Fibroblast of villous mesenchyme (primary cell): ENCODE measurements at regions not wholly inside any gene's neighbourhood (a gene's known extent, or its start where the extent isn't known, plus 50 kb on each side); places are given as distances from the start of the nearest gene placed in this dataset.

Source experiments
- DNase-seq: peaks from one replicate; pipeline ENCODE4 v3.0.0-alpha.2; 2010; ENCODE audit warnings: low read depth
- H3K4me3 ChIP-seq: 2 replicates; pipeline ENCODE4 v1.5.1; 2011; ENCODE audit warnings: low read depth, mild to moderate bottlenecking, low read length
- TF ChIP-seq, protein P1 (sequence below): IDR thresholded peaks from 2 replicates; pipeline ENCODE4 v1.5.1; 2012; ENCODE audit warnings: low read depth, mild to moderate bottlenecking, low read length; ENCODE audit not compliant: insufficient read depth

DNA sequence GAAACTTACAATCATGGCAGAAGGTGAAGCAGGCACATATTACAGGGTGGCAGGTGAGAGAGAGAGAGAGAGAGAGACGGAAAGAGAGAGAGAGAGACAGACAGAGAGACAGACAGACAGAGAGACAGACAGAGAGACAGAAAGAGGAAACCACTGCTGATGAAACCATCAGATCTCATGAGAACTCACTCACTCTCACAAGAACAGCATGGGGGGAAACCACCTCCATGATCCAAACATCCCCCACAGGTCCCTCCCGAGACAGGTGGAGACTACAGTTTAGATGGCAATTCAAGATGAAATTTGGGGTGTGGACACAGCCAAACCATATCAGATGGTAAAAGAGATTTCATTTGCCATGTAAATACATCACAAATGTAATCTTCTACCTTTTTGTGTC is 708.1 kb downstream of the MRPL39 start:
- no peak for DNase-seq
- no peak overlapping the region for H3K4me3 ChIP-seq
- TF ChIP-seq, protein P1, sequence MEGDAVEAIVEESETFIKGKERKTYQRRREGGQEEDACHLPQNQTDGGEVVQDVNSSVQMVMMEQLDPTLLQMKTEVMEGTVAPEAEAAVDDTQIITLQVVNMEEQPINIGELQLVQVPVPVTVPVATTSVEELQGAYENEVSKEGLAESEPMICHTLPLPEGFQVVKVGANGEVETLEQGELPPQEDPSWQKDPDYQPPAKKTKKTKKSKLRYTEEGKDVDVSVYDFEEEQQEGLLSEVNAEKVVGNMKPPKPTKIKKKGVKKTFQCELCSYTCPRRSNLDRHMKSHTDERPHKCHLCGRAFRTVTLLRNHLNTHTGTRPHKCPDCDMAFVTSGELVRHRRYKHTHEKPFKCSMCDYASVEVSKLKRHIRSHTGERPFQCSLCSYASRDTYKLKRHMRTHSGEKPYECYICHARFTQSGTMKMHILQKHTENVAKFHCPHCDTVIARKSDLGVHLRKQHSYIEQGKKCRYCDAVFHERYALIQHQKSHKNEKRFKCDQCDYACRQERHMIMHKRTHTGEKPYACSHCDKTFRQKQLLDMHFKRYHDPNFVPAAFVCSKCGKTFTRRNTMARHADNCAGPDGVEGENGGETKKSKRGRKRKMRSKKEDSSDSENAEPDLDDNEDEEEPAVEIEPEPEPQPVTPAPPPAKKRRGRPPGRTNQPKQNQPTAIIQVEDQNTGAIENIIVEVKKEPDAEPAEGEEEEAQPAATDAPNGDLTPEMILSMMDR, result no peak

DNA sequence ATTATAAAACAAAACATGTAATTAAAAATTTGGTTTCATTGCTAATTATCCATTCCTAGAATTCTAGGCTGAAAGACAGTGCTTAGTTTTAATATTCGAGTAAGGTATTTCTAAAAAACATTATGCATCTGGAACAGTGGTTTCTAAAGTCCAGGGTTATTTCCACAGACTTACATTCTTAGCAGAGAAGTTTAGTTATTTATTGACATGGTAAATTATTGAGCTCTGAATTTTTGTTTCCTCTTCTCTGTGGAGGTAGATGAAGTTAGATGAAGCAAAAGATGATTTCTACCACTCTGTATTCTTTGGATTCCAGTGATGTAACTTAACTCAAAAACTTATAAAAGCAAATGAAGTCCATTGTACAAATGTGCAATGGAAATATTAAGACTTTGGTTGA is 709.4 kb downstream of the MRPL39 start:
- H3K4me3 ChIP-seq, result no peak overlapping the region
- DNase-seq, result no peak
- TF ChIP-seq, protein P1, result no peak

DNA sequence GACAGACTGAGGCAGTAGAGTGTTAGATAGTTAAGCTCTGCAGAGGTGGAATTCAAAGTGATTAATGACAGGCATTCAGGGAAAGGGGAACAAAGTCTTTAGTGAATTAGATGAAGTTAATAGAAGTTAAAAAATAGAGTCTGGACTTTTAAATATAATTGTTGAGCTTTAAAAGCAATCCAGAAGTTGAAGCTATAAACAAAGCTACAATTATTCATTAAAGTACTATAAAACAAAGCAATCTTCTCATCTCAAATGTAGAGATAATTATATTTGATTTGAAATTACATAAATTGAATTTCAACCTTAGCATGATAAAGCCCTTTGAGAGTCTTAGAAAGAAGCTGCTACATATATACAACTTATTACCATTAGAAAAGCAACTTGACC is 710.6 kb downstream of the MRPL39 start:
- no peak for DNase-seq
- H3K4me3 ChIP-seq, result no peak overlapping the region
- TF ChIP-seq, protein P1, result no peak

DNA sequence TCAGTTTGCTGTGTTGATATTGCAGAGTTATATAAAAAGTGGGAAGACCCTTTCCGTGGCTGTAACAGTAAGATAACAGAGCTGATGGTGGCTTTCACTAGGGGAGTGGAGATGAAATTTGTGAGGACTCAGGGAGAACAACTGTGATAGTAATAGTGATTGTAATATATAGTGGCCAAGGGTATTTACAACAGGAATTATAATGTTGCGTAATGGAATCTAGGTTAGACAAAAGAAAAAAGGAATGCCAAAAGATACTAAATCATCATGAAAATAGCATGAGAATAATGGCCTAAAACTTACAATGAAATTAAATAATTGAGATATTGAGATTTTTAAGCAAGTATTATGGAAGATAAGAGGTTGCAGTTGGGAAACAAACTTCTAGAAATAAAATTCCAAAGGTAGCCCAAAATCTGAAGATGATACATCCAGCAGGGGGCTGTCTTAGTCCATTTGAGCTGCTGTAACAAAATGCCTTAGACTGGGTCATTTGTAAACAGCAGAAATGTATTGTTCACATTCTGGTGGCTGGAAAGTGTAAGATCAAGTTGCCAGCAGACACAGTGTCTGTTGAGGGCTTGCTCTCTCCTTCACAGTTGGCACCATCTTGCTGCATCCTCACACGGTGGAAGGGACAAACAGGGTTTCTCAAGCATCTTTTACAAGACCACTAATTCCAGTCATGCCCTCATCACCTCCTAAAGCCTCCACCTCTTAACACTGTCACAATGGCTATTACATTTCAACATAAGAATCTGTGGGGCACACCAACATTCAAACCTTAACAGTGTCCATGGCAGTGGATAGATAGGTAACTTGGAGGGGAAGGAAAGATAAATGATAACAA is 711.2 kb downstream of the MRPL39 start:
- no peak for DNase-seq
- TF ChIP-seq, protein P1, result no peak
- H3K4me3 ChIP-seq, result no peak overlapping the region

DNA sequence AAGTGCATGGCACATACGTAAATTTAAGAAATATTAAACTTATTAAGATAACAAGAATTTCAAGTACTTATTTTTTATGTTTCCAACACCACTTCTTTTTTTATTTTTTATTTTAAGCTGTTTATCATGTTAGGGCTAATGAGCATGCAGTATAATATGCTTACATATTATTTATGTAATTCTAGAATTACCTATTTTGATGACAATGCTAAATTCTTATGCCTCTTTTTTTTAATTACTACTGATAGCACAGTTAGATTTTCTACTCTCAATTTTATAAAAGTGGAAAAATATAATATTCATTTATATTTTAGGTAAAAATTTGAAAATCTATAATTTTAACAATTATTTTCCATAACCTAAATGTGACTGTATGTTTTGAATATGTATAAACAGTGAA is 713.0 kb downstream of the MRPL39 start:
- no peak for DNase-seq
- TF ChIP-seq, protein P1, result no peak
- H3K4me3 ChIP-seq, result no peak overlapping the region

DNA sequence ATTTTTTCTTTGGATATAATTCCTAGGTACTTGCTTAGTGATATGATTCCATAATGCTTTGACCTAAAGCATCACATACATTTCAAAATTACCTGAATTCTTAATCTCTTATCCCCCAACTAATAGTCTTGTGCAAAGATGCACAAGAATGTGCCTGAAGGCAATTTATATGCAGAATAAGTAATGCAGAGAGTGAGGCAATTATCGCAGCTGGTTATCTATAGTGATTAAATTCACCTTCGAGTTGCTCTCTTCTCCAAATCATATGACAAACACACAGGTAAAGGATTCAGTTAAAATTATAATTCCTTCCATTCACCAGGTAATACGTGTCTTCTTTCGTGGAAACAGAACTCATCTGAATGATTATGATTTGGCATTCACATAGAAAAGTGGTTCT is 717.3 kb downstream of the MRPL39 start:
- TF ChIP-seq, protein P1, result no peak
- no peak overlapping the region for H3K4me3 ChIP-seq
- DNase-seq, result no peak

DNA sequence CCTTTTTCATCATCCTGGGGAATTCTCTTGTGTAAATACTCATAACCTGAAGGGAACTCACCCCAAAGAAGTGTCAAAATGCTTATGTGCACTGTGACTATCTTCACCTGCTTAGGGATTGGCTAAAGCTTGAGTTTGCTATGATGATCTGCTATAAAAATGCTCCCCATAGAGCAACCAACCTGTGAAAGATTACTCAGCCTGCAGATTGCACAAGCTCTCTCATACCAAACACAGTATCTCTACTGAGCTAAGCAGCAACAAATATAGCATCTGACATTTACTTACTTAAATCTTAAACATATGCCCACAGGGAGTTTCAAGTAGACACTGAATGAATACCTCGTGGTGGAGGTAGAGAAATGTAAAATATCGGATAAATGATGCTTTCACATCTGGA is 725.8 kb downstream of the MRPL39 start:
- no peak overlapping the region for H3K4me3 ChIP-seq
- TF ChIP-seq, protein P1, result no peak
- DNase-seq, result no peak
